Nephron (organoid): ENCODE measurements at regions not wholly inside any gene's neighbourhood (a gene's known extent, or its start where the extent isn't known, plus 50 kb on each side); places are given as distances from the start of the nearest gene placed in this dataset.

Experiments
- H3K27ac Mint-ChIP-seq, 3 experiments: 2 replicates each; pipeline ENCODE4 v1.8.0; 2020; ENCODE audit warnings: mixed read lengths in 3 of 3, mild to moderate bottlenecking in 2 of 3, moderate library complexity in 1 of 3
- H3K27me3 Mint-ChIP-seq: 2 replicates; pipeline ENCODE4 v1.8.0; 2021; ENCODE audit warnings: low read depth, mild to moderate bottlenecking, moderate library complexity, mixed read lengths
- H3K36me3 Mint-ChIP-seq: 2 replicates; pipeline ENCODE4 v1.8.0; 2020; ENCODE audit warnings: low read depth, mixed read lengths
- H3K4me1 Mint-ChIP-seq: 2 replicates; pipeline ENCODE4 v1.8.0; 2020; ENCODE audit warnings: mixed read lengths
- H3K4me3 Mint-ChIP-seq, 3 experiments: 2 replicates each; pipeline ENCODE4 v1.8.0; 2020; ENCODE audit warnings: mild to moderate bottlenecking in 3 of 3, mixed read lengths in 3 of 3, moderate library complexity in 2 of 3
- H3K9me3 Mint-ChIP-seq: 2 replicates; pipeline ENCODE4 v1.8.0; 2020; ENCODE audit warnings: mixed read lengths
- CTCF ChIP-seq, 3 experiments: fragments of 200-600 bp; sonication (generic); IDR thresholded peaks; one replicate each; pipeline ENCODE4 v1.5.0; 2021; ENCODE audit warnings: antibody characterized with exemption in 3 of 3; ENCODE audit not compliant: unreplicated experiment in 3 of 3

GRCh38 chr14:98229656-98230366, 1042.2 kb downstream of the BCL11B start:
- Mint-ChIP-seq H3K27me3 (no peaks in the 10 kb centered on the region), H3K4me1 (peaks cover 30% of the 10 kb centered on the region), H3K4me3 (peak overlapping the region in 2 of 3 experiments; percentile 1 to 14), H3K9me3 (peaks cover 3% of the 10 kb centered on the region), H3K27ac (peak overlapping the region in 1 of 3 experiments; percentile 28), H3K36me3 (no peaks in the 10 kb centered on the region)
- TF ChIP-seq CTCF (IDR thresholded peaks at IDR 0.05; ENCODE audit: unreplicated experiment in 3 of 3): no peak

- no peak for TF ChIP-seq CTCF (IDR thresholded peaks at IDR 0.05; ENCODE audit: unreplicated experiment in 3 of 3)
- no peaks in the 10 kb centered on the region for H3K36me3 Mint-ChIP-seq
- H3K9me3 Mint-ChIP-seq: peaks cover 4% of the 10 kb centered on the region
- H3K4me1 Mint-ChIP-seq: peaks cover 30% of the 10 kb centered on the region
- no peaks in the 10 kb centered on the region for H3K27me3 Mint-ChIP-seq
- H3K27ac Mint-ChIP-seq: peak overlapping the region in 1 of 3 experiments; percentile 28
- H3K4me3 Mint-ChIP-seq: no peak overlapping the region
These were observed 1041.6 kb downstream of the BCL11B start for GRCh38 chr14:98230411-98230810.

- Mint-ChIP-seq H3K4me3 (no peak overlapping the region), H3K27me3 (no peaks in the 10 kb centered on the region), H3K4me1 (peaks cover 30% of the 10 kb centered on the region), H3K9me3 (peaks cover 6% of the 10 kb centered on the region), H3K36me3 (no peaks in the 10 kb centered on the region), H3K27ac (no peak overlapping the region)
- no peak for TF ChIP-seq CTCF (IDR thresholded peaks at IDR 0.05; ENCODE audit: unreplicated experiment in 3 of 3)
These were observed 1040.8 kb downstream of the BCL11B start for GRCh38 chr14:98231210-98231609.

- Mint-ChIP-seq H3K27ac (no peak overlapping the region), H3K4me1 (peaks cover 15% of the 10 kb centered on the region), H3K9me3 (peaks cover 8% of the 10 kb centered on the region), H3K27me3 (no peaks in the 10 kb centered on the region), H3K4me3 (no peak overlapping the region), H3K36me3 (no peaks in the 10 kb centered on the region)
- no peak for TF ChIP-seq CTCF (IDR thresholded peaks at IDR 0.05; ENCODE audit: unreplicated experiment in 3 of 3)
These were observed 1038.3 kb downstream of the BCL11B start for GRCh38 chr14:98233656-98234055.

GRCh38 chr14:98234208-98234607, 1037.8 kb downstream of the BCL11B start:
- Mint-ChIP-seq H3K27ac (no peak overlapping the region), H3K27me3 (no peaks in the 10 kb centered on the region), H3K4me3 (no peak overlapping the region), H3K36me3 (no peaks in the 10 kb centered on the region), H3K4me1 (peaks cover 13% of the 10 kb centered on the region), H3K9me3 (peaks cover 8% of the 10 kb centered on the region)
- TF ChIP-seq CTCF (IDR thresholded peaks at IDR 0.05; ENCODE audit: unreplicated experiment in 3 of 3): no peak

- H3K4me3 Mint-ChIP-seq: no peak overlapping the region
- peaks cover 7% of the 10 kb centered on the region for H3K27me3 Mint-ChIP-seq
- H3K4me1 Mint-ChIP-seq: no peaks in the 10 kb centered on the region
- H3K36me3 Mint-ChIP-seq: no peaks in the 10 kb centered on the region
- no peak for TF ChIP-seq CTCF (IDR thresholded peaks at IDR 0.05; ENCODE audit: unreplicated experiment in 3 of 3)
- H3K27ac Mint-ChIP-seq: no peak overlapping the region
- peaks cover 8% of the 10 kb centered on the region for H3K9me3 Mint-ChIP-seq
These were observed 1035.7 kb downstream of the BCL11B start for GRCh38 chr14:98236314-98236713.
